Body of pancreas (tissue), 4 donors: ENCODE measurements at regions not wholly inside any gene's neighbourhood (a gene's known extent, or its start where the extent isn't known, plus 50 kb on each side); places are given as distances from the start of the nearest gene placed in this dataset.

Experiments
- ATAC-seq: fragments of 150-250 bp; one replicate; pipeline ENCODE4 v1.9.1; 2016
- DNase-seq, 4 donors: peaks; one replicate each; pipeline ENCODE4 v3.0.0-alpha.2; 2019
- H3K27ac ChIP-seq, 4 donors: fragments of 200-600 bp; sonication (generic); 1 replicate in 3 of 4; 2 replicates in 1 of 4; pipeline versions ENCODE4 v1.5.1 to v1.6.1; 2016 to 2019; ENCODE audit warnings: mild to moderate bottlenecking in 1 of 4, mixed read lengths in 1 of 4, moderate library complexity in 1 of 4
- H3K27me3 ChIP-seq, 2 donors: fragments of 200-600 bp; sonication (generic); one replicate each; pipeline ENCODE4 v1.6.0; 2016; ENCODE audit warnings: mild to moderate bottlenecking in 1 of 2
- H3K36me3 ChIP-seq, 2 donors: fragments of 200-600 bp; sonication (generic); replicated peaks in 1 of 2; 2 replicates each; pipeline ENCODE4 v1.5.1; 2016; ENCODE audit warnings: low read depth in 2 of 2; ENCODE audit not compliant: insufficient read depth in 1 of 2
- H3K4me1 ChIP-seq: fragments of 200-600 bp; sonication (generic); one replicate; pipeline ENCODE4 v1.6.0; 2016
- H3K4me3 ChIP-seq, 2 donors: fragments of 200-600 bp; sonication (generic); 1 replicate in 1 of 2; 2 replicates in 1 of 2; pipeline ENCODE4 v1.5.1; 2016 to 2019
- H3K9me3 ChIP-seq, 3 donors: fragments of 200-600 bp; sonication (generic); 1 replicate in 2 of 3; 2 replicates in 1 of 3; pipeline ENCODE4 v1.5.1; 2016
- CTCF ChIP-seq, 7 experiments: fragments of 450-650 bp in 4 of 7; fragments of 200-600 bp in 3 of 7; sonication (generic) in 3 of 7; IDR thresholded peaks; one replicate each; pipeline ENCODE4 v1.5.1; 2016 to 2019; ENCODE audit warnings: antibody characterized with exemption in 7 of 7
- POLR2A ChIP-seq, 3 donors: fragments of 450-650 bp; IDR thresholded peaks; one replicate each; pipeline ENCODE4 v1.6.1; 2016; ENCODE audit warnings: antibody characterized with exemption in 3 of 3, mild to moderate bottlenecking in 2 of 3
- WGBS, 2 donors: methylation state at CpG; one replicate each; pipeline ENCODE4 v1.1.5; 2017; 5-methylcytosine and 5-hydroxymethylcytosine counted together
- intact Hi-C: fragments of 100-400 bp; cut with DNase I; formaldehyde crosslinking; loops from one replicate; pipeline ENCODE4 v1.15.1; 2023

- 15 to 17% methylated on average over 7 of the region's 7 CpGs for WGBS, 2 donors
- no peak for TF ChIP-seq POLR2A (IDR thresholded peaks at IDR 0.05)
- TF ChIP-seq CTCF (IDR thresholded peaks at IDR 0.05): no peak
- Histone ChIP-seq H3K4me3 (no peak overlapping the region), H3K27ac (no peak overlapping the region), H3K27me3 (no peaks in the 10 kb centered on the region), H3K9me3 (no peaks in the 10 kb centered on the region), H3K4me1 (no peaks in the 10 kb centered on the region), H3K36me3 (no peaks in the 10 kb centered on the region)
- DNase-seq: no peak
- no peak for ATAC-seq
- intact Hi-C loops: no loop called here
These were observed 319.4 kb downstream of the SH2D1A start for GRCh38 chrX:124665621-124666400.

- Histone ChIP-seq H3K9me3 (no peaks in the 10 kb centered on the region), H3K4me3 (no peak overlapping the region), H3K27ac (no peak overlapping the region), H3K36me3 (no peaks in the 10 kb centered on the region), H3K4me1 (no peaks in the 10 kb centered on the region), H3K27me3 (no peaks in the 10 kb centered on the region)
- DNase-seq (no peak), ATAC-seq (no peak)
- no peak for TF ChIP-seq CTCF (IDR thresholded peaks at IDR 0.05)
- TF ChIP-seq POLR2A (IDR thresholded peaks at IDR 0.05): no peak
- WGBS, 2 donors: 22 to 32% methylated on average over 3 of the region's 3 CpGs
- intact Hi-C loops: no loop called here
These were observed 332.8 kb downstream of the SH2D1A start for GRCh38 chrX:124679199-124679598.

DNA sequence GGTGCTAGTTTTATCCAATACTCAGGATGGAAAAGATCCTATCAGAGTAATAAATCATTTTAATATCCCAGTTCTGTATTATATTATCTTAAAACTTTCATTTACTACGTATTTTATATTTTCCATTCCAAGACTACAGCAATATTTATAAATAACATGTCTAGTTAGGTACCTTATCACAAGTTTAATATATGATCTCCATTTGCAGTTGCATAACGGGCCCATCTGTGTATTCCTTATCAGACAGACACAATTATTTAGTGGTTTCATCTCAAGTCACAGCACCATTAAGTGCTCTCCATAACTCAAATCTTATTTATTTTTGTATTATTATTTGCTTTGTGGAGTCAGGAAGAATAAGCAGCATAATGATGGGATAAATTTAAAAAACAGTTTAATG, 333.9 kb downstream of the SH2D1A start:
- Histone ChIP-seq H3K4me1 (no peaks in the 10 kb centered on the region), H3K36me3 (no peaks in the 10 kb centered on the region), H3K4me3 (no peak overlapping the region), H3K27ac (no peak overlapping the region), H3K27me3 (no peaks in the 10 kb centered on the region), H3K9me3 (no peaks in the 10 kb centered on the region)
- WGBS, 2 donors: 18 to 30% methylated on average over 2 of the region's 2 CpGs
- TF ChIP-seq CTCF (IDR thresholded peaks at IDR 0.05) (no peak), POLR2A (IDR thresholded peaks at IDR 0.05) (no peak)
- no peak for DNase-seq
- no peak for ATAC-seq
- intact Hi-C loops: no loop called here

DNA sequence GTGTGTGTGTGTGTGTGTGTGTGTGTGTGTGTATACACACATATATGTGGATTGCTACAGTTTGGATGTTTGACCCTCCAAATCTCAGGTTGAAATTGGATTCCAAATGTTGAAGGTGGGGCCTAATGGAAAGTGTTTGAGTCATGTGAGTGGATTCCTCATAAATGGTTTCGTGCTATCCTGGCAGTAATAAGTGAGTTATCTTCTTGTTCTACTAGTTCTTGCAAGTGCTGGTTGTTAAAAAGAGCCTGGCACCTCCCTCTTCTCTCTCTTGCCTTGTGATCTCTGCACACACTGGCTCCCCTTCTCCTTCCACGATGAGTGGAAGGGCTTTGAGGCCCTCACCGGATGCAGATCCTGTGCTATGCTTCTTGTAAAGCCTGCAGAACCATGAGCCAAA, 344.1 kb downstream of the SH2D1A start:
- Histone ChIP-seq H3K36me3 (no peaks in the 10 kb centered on the region), H3K4me3 (no peak overlapping the region), H3K27me3 (no peaks in the 10 kb centered on the region), H3K27ac (no peak overlapping the region), H3K9me3 (no peaks in the 10 kb centered on the region), H3K4me1 (no peaks in the 10 kb centered on the region)
- TF ChIP-seq POLR2A (IDR thresholded peaks at IDR 0.05) (no peak), CTCF (IDR thresholded peaks at IDR 0.05) (no peak)
- no peak for ATAC-seq
- WGBS, 2 donors: 56 to 97% methylated on average over 3 of the region's 3 CpGs
- intact Hi-C loops: no loop called here
- no peak for DNase-seq

DNA sequence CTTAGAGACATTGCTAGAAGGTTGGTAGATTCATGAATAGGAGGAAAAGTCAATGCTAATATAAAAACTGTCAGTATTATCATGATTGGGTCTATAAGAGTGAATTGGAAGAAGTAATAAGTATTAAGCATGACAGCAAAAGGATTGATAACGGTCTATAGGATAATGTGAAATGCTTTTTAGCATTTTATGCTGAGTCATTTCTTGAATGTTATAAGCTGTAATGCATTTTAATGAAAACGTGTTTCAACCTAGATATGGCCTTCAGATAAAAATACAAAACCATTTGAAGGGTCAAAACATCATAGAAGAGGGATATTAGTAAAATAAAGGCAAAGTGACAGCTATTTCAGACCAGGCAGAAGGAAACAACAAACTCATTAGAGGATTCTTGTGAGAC, 353.5 kb downstream of the SH2D1A start:
- no peaks in the 10 kb centered on the region for H3K9me3 ChIP-seq
- H3K4me1 ChIP-seq: no peaks in the 10 kb centered on the region
- TF ChIP-seq POLR2A (IDR thresholded peaks at IDR 0.05): no peak
- no peak for TF ChIP-seq CTCF (IDR thresholded peaks at IDR 0.05)
- intact Hi-C loops: no loop called here
- DNase-seq: no peak
- no peak overlapping the region for H3K4me3 ChIP-seq
- H3K27me3 ChIP-seq: no peaks in the 10 kb centered on the region
- ATAC-seq: no peak
- H3K36me3 ChIP-seq: no peaks in the 10 kb centered on the region
- no peak overlapping the region for H3K27ac ChIP-seq
- 39 to 49% methylated on average over 2 of the region's 2 CpGs for WGBS, 2 donors
